ENCODE measurements at regions not wholly inside any gene's neighbourhood (a gene's known extent, or its start where the extent isn't known, plus 50 kb on each side); places are given as distances from the start of the nearest gene placed in this dataset.
"Not testable (repeated sequence)": the region's sequence is repeated elsewhere in the genome, so short reads cannot be mapped to it uniquely, and the experiment has no call there.

DNA sequence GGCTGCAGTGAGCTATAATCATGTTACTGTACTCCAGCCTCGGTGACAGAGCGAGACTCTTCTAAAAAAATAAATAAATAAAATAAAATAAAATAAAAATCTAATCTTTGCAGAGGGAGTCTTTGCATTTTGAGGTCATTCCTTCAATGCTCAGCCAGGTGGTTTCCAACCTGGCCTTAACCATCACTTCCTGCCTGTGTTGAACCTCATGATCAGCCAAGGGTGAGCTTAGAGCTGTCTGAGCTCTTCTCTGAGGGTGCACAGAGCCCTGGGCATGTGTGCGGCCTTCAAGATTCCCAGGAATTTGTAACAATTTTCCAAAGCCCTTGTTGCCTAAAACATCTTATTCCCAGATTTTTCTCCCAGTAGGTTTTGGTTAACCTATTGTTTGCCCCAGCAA is 94.3 kb downstream of the KCNJ12 start:
- not testable (repeated sequence) for DNase-seq

DNA sequence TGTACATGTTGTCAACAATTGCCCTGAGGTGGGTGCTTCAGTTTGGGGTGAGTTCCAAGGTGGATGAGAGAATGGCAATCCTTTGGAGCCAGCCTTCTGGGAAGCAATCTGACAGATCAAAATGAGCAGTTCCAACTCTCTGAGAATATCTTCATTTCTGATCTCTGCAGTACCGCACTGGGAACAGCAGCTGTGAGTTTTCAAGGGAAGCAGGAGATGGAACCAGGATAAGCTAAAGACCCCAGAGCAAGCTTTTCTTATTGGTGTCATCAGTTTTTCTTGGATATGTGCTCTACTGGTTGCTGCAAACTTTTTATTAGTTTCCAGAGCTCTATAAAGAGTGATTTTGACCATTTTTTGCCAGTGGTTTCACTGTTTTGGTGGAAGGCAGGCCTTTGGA is 94.7 kb downstream of the KCNJ12 start:
- DNase-seq = no peak

DNA sequence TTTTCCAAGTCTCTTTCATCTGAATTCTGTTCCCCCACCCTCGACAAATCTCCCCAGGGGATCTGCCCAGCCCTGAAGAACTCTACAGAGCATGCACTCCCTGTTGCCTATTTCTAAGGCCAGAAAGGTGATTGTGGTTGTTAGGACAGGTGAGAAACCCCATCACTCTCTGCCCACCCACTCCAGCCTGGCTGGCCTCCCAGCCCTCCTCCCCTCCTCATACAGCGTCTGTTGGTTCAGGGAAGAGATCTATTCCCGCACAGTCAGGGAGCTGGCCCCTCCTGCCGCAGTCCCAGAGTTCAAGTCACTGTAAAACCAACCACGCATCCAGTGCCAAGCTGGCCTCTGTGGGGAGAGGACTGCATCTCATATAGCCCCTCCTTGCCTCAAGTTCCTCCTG is 98.7 kb downstream of the KCNJ12 start:
- DNase-seq = no peak

DNA sequence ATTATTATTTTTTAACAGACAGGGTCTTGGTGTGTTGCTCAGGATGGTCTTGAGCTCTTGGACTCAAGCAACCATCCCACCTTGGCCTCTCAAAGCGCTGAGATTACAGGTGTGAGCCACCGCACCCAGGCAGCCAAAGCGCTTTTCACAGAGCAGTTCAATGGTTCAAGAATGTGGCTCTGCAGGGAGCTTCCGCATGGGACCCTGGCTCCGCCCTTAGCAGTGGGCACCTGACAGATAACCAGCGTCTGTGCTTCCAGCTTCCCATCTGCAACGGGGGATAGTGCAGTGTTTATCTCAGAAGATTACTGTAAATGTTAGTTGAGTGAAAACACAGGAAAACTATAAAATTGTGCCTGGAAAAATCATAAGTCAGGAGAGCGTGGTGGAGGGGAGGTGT is 99.4 kb downstream of the KCNJ12 start:
- DNase-seq = no peak

DNA sequence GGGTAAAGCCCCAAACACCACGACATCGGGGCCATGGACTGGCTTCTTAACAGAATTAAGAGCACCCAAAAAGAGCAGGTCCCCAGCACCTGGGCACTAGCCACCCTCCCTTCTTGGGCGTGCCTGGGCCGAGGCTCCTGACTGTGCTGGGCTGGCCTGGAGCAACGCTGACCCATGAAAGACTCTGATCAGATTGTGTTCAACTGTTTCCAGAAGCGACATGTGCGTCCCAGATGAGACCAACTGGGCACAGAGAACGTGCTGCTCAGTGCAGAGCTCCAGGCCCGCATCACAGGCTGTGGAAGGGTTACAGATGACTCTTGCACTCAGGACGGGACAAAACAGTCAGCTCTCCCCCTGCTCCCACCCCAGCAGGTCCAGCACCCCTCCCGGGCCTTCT is 100.7 kb downstream of the KCNJ12 start:
- DNase-seq = no peak

DNA sequence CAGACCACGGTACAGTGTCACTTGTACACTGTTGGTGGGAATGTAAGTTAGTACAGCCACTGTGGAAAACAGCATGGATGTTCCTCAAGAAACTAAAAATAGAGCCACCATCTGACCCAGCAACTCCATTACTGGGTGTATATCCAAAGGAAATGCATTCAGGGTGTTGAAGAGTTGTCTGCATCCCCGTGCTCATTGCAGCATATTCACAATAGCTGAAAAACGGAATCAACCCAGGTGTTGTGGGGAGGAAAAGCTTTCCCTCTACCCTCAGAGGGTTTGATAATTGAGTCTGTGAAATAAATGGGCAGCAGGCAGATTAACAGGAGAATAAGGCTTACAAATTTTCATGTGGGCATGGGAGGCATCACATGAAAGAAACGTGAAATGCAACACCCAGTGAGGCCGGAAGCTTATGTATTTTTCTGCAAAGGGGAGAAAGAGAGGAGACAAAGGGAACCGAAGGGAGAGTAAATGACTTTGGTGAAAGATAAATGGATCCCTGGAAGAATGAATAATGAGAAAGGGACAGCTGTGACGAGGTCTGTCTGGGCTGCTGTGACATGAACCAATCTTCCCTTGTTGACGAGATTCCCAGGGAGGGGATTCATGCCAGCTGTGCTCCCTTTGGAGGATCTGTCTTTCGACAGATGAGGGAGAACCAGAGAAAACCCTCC is 106.2 kb downstream of the KCNJ12 start:
- no peak for DNase-seq

DNA sequence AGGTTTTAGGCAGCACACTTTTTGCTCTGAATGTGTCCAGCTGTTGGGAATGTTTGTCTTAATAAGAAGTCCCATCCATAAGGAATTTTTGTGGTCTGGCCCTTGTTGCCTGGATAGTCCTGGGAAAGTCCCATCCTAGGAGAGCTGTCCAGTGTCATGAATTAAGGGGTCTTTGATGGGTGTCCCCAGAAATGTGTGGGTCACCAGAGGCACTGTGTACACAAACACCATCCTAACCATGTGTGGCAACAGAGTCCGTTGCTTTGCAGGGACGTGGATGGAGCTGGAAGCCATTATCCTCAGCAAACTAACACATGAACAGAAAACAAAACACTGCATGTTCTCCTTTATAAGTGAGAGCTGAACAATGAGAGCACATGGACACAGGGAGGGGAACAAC is 111.9 kb downstream of the KCNJ12 start:
- not testable (repeated sequence) for DNase-seq

DNA sequence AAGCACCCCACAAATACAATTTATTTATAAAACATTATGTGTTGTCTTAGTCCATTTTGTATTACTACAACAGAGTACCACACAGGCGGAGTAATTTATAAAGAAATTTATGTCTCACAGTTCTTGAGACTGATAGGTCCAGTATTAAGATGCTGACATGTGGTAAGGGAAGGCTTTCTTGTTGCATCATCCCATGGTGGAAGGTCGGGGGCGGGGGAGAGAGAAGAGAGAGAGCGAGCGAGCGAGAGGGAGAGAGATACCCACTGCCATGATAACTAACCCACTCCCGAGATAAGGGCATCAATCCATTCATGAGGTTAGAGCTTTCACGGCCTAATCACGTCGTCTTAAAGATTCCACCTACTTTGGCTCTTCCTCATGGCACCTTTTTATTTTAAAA is 117.8 kb downstream of the KCNJ12 start:
- no peak for DNase-seq

DNA sequence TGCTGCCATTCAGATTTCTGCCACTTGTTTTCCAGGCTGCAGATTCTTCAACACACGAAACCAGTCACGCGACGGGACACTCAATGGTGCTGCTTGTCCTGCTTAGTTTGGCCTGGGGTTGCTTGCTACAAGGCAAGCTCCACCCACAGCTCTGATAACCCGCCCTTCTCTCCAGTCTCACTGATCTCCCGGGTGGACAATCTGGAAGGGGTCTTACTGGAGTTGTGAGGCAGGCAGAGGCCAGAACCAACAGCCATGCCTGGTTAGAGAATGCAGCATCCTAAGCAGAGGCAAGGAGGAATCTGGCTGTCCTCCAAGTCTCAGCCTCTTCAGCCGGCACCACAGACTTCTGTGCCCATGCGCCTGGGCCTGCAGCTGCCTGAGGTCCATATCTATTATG is 119.1 kb downstream of the KCNJ12 start:
- no peak for DNase-seq

DNA sequence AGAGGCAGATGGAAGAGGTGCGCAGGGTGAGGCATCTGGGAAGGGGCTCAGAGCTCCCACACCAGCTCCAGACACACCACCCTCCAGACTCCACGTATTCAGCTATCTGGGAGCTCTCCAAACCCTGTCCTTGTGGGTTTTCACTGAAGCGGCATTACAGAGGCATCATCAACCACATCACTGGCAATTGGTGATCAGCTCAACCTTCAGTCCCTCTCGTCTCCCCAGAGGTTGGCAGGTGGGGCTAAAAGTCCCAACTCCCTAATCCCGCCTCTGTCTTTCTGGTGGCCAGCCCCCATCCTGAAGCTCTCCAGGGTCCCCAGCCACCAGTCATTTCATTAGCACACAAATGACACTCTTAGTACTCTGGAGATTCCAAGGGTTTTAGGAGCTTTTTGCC is 123.9 kb downstream of the KCNJ12 start:
- DNase-seq = no peak

DNA sequence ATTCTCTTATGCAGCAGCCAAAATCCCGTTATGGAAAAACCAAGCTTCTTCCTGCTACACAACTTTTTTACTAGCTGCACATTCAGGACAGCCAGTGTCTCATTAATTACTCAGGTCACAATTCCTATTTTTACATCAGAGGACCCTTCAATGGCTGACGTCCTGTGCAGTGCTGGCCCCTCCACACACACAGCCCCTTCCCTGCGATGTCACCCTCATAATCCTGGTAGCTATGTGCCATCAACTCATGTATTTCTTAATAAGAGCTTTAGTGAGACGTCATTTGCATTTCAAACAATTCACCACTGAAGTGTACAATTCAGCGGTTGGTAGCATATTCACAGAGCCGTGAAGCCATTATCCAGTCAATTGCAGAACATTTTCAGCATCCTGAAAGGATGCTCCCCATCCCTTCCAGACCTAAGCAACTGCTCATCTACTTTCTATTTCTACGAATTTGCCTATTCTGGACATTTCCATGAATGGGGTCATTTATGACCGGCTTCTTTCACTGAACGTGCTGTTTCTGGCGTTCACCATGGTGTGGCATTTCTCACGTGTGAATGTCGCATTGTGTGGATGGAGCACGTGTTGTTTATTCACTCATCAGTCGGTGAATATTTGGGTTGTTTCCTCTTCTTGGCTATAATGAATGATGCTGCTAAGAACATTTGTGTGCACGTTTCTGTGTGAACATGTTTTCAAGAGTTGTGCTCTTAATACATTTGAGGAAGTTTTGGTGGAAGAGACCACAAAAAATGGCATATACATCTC is 126.0 kb downstream of the KCNJ12 start:
- not testable (repeated sequence) for DNase-seq

DNA sequence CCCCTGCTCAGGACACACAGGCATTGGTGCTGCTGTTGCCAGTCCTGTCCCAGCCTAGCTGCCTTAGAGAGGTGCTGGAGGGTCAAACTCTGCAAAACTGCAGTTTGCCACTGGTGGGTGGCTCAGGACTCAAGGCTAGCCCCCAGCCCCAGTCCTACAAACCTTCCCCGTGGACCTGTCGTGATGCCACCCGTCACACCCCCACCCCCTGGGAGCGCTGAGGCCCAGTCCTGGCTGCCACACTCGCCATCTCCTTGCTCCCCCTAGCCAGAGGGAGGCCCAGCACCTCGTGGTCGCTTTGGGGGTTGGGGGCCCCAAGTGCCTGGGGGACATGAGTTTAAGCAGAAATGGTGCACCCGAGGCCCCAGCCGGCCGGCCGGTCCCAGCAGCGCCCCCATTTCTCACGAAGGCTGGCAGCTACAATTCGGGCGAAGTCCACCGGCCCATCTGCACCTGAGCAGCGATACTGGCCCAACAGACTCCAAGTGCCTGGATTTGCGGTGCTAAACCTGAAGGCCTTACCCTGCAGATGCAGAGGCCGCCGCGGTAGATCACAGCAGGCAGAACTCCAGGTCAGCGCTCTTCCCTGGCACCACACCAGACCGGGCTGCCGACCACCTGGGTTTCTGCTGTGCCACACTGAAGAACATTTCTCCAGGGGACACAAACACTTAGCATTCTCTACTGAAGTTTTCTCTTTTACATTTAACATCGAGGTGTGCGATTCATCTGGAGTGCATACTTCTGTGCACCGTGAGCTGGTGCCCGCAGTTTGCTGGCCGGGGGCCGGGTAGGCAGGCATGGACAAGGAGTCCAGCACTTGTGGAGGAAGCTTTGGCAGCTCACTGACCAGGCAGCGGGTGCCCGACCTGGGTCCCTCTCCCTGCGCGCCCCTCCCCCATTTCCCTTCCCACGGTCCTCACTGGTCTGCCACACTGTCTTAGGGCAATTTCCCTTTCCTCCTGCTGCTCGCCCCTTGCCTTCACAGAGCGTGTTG is 130.0 kb downstream of the KCNJ12 start:
- no peak for DNase-seq

DNA sequence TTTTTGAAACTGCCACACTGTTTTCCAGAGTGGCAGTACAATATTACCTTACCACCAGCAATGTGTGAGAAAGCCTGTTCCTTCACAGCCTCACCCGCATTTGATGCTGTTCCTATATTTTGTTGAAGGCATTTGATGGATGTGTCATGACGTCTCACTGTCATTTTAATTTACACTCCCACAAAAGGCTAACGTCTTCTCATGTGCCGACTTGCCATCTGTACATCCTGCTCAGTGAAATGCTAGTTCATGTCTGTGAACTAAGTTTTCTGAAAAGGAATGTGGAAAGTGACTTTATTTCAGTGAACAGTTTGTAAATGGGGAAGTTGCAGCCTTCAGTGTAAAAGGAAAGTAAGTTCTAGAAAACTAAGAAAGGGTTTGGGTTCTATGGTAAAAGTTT is 131.6 kb downstream of the KCNJ12 start:
- DNase-seq = not testable (repeated sequence)

DNA sequence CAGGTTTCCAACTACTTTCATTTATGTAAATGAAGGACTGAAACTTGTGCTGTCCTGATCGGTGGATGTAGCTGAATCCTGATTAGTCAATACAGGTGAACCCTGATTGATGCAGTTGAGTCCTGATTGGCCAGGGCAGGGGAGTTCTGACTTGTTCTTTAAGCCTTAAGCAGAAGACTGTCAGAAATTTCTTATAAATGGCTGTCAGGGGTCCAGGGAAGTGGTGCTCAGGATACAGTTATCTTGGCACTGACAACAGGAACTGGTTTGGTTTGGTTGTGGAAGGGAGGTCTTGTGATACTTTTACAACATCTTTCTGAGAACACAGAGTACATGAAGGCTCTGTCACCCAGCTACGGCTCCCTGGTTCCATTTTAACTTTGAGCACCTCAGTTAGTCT is 132.1 kb downstream of the KCNJ12 start:
- no peak for DNase-seq

DNA sequence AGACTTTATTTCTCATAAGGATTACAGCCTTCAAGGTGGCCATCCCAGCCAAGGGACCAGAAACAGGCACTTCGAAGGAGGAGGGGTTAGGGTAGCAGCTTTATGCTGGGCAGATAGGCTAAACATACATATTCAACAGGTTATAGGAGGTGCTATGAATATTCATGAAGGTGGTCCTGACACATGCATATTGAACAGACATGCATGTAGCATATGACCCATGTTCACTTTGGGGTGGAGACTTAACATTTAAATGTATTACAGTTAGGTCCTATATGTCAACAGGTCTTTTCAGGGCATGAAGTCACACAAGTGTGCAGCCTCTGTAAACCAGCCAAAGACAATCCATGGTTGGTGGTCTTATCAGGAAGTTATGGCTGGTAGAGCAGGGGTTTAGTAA is 133.2 kb downstream of the KCNJ12 start:
- DNase-seq = not testable (repeated sequence)

DNA sequence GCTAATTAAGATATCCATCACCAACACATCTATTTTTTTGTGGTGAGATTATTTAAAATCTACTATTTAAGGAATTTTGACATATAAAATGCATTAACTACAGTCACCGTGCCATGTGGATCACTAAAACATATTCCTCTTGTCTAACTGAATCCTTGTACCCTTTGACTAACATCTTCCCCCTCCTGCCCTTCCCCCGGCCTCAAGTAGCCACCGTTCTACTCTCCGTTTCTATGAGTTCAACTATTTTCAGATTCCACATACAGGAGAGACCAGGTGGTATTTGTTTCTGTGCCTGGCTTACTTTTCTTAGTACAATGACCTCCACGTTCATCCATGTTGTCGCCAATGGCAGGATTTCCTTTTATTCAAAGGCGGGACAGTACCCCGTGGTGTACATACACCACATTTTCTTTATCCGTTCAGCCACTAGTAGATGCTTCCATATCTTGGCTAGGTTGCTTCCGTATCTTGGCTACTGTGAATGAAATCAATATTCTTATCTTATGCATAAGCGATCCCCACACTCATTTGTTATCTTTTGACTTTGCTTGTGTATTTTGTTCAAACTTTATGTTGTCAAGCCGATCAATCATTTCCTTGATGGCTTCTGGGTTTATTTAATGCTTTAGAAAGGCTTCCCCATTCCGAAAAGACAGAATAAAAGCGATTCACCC is 134.7 kb downstream of the KCNJ12 start:
- no peak for DNase-seq

DNA sequence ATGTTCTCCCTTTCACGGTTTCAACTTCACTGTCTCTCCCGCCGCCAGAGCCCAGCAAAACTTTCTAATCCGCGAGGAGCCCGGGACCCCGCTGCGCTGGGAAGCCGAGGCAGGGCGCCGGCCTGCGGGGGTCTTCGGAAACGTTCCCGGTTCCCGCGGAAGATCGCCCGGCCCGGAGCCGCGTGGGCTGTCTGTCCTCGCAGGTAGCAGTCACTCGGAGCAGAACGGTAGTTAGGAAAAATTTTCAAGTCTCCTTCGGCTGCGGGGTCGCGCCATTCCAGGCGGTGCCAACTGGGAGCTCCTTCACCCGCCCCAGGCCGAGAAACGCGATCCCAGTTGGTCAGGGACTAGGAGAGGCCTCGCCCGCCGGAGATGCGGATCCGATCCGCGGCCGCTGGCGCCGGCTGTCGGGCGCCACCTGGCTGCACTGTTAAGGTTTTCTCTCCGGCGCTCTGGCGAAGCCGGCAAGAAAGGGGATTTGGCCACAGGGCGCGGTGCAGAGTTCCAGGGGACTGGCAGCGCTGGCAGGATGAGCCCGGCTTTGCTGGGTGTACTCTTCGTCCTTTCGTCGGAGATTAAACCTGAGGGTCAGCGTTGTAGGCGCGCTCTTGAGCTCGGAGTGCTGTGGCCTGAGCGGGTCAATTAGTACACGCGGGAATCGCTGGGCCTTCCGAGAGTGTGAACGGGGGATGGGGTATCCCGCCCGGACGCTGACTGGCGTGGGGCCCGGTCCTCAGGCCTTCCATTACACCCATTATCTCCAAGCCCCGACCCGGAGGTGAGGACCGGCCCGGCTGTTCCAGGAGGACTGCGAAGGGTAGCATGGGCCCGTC is 135.4 kb downstream of the KCNJ12 start:
- DNase-seq = peak; percentile 53

DNA sequence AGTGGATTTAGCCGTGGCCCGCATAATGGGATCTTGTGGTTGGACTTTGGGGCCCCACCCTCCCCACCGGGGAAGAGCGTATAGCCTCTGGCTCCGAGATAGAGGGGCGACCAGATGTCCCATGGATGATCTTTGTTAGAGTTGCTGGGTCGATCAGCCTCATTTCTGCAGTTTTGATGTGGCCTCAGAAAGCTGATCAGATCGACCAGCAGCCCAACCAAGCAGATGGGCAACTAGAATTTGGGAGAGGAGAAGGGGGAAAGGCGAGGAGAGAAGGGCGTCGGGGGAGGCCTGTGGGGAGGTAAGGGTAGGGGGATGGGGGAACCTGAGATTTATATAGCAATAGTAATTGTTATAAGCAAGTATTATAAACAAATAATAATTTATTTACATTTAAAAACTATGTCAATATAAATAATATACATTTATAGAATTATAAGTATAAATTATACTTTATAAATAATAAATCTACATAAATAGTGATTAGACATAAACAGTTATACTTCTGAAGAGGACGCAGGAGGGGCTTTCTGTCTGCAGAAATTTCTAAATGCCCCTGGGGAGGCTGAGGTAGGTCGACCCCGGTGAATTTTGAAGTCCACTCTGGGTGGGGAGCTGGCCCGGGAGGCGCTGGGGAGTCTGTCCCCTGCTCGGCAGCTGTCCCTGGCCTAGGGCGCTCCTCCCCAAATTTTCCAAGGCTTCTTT is 136.3 kb downstream of the KCNJ12 start:
- no peak for DNase-seq

DNA sequence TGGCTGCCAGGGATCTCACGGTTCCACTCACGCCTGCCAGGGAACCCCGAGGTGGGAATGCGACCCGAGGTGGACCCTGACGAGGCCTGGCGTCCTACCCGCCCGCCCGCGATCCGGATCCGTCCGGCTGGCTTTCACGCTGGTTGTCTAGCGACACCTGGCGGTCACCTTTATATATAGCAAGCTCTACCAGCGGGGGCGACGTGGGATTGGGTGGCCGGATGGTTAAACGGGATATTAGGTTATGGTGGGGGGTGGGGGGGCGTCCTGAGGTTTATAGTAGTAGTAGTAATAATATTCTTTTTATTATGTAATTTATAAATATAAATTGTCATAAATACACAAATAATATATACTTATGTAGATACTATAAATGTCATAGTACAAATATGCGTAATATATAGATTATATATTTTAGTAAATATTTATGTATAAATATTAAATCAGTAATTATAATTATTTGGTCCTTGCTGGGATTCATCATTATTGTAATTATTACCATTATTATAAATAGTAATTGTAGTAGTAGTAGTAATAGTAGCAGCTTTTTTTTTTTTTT is 136.9 kb downstream of the KCNJ12 start:
- DNase-seq = peak; percentile 27

DNA sequence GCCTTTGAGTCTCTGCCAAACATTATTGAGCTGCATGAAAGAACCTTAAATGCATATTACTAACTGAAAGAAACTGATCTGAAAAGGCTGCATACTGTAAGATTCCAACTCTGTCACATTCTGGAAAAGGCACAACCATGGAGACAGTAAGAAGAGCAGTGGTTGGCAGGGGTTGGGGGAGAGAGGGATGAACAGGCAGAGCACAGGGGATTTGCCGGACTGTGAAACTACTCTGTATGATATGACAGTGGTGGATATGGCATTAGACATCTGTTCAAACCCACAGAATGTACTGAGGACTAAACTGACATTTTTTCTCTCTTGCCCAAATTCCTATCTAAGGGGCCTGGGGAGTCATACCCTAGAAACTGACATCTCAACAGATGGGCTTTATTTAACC is 138.4 kb downstream of the KCNJ12 start:
- not testable (repeated sequence) for DNase-seq

Measured in COR-L47 (cell line).